ENCODE measurements at regions not wholly inside any gene's neighbourhood (a gene's known extent, or its start where the extent isn't known, plus 50 kb on each side); places are given as distances from the start of the nearest gene placed in this dataset.

- no peak for DNase-seq (ENCODE audit: low read depth)
- TF ChIP-seq CTCF (conservative IDR thresholded peaks at IDR 0.05; ENCODE audit: low read depth, low read length): no peak
- H3K4me3 ChIP-seq (ENCODE audit: low read depth, low read length): no peak overlapping the region
Observed at GRCh38 chr2:43029186-43029585, 197.2 kb downstream of the ZFP36L2 start.

- H3K4me3 ChIP-seq (ENCODE audit: low read depth, low read length): no peak overlapping the region
- no peak for DNase-seq (ENCODE audit: low read depth)
- TF ChIP-seq CTCF (conservative IDR thresholded peaks at IDR 0.05; ENCODE audit: low read depth, low read length): no peak
Observed at GRCh38 chr2:43028188-43028587, 198.2 kb downstream of the ZFP36L2 start.

- no peak overlapping the region for H3K4me3 ChIP-seq (ENCODE audit: low read depth, low read length)
- DNase-seq (ENCODE audit: low read depth): no peak
- TF ChIP-seq CTCF (conservative IDR thresholded peaks at IDR 0.05; ENCODE audit: low read depth, low read length): no peak
Observed at GRCh38 chr2:43027097-43027873, 199.1 kb downstream of the ZFP36L2 start.

GRCh38 chr2:43026426-43027096 lies 199.8 kb downstream of the ZFP36L2 start:
- TF ChIP-seq CTCF (conservative IDR thresholded peaks at IDR 0.05; ENCODE audit: low read depth, low read length): no peak
- no peak overlapping the region for H3K4me3 ChIP-seq (ENCODE audit: low read depth, low read length)

GRCh38 chr2:43025709-43026295 lies 200.6 kb downstream of the ZFP36L2 start:
- TF ChIP-seq CTCF (conservative IDR thresholded peaks at IDR 0.05; ENCODE audit: low read depth, low read length): no peak
- H3K4me3 ChIP-seq (ENCODE audit: low read depth, low read length): no peak overlapping the region
- DNase-seq (ENCODE audit: low read depth): no peak

More at GRCh38 chr2:43026426-43027096, 199.8 kb downstream of the ZFP36L2 start:
- DNase-seq (ENCODE audit: low read depth): no peak

- no peak overlapping the region for H3K4me3 ChIP-seq (ENCODE audit: low read depth, low read length)
- TF ChIP-seq CTCF (conservative IDR thresholded peaks at IDR 0.05; ENCODE audit: low read depth, low read length): peak; percentile 98
- DNase-seq (ENCODE audit: low read depth): peak; percentile 70
Observed at GRCh38 chr2:43024515-43025011, 201.8 kb downstream of the ZFP36L2 start.

All from choroid plexus epithelial cell (primary cell).